ENCODE measurements at regions not wholly inside any gene's neighbourhood (a gene's known extent, or its start where the extent isn't known, plus 50 kb on each side); places are given as distances from the start of the nearest gene placed in this dataset.
"Not testable (repeated sequence)": the region's sequence is repeated elsewhere in the genome, so short reads cannot be mapped to it uniquely, and the experiment has no call there.

GRCh38 chr5:118435131-118435530 is 553.2 kb downstream of the DTWD2 start:
- no peak for DNase-seq (ENCODE audit: low read depth in 6 of 9, low spot score in 9 of 9)
- Histone ChIP-seq H3K4me1 (ENCODE audit: control insufficient read depth in 2 of 2, insufficient read depth in 2 of 2, low read length in 2 of 2) (no peaks in the 10 kb centered on the region), H3K4me3 (ENCODE audit: low read length in 2 of 2) (no peak overlapping the region), H3K36me3 (ENCODE audit: control insufficient read depth in 2 of 2, insufficient read depth in 2 of 2, low read length in 1 of 2) (no peaks in the 10 kb centered on the region), H3K27ac (ENCODE audit: low read depth in 1 of 2, low read length in 1 of 2) (no peak overlapping the region), H3K9me3 (ENCODE audit: control insufficient read depth in 2 of 2, insufficient read depth in 1 of 2, low read length in 1 of 2) (no peaks in the 10 kb centered on the region), H3K27me3 (ENCODE audit: control insufficient read depth in 2 of 2, insufficient read depth in 1 of 2, low read length in 1 of 2) (no peaks in the 10 kb centered on the region)
- 78% methylated on average over 4 of the region's 4 CpGs for WGBS

- WGBS, result 85% methylated on average over 2 of the region's 2 CpGs
- Histone ChIP-seq H3K4me1 (ENCODE audit: control insufficient read depth in 2 of 2, insufficient read depth in 2 of 2, low read length in 2 of 2) (no peaks in the 10 kb centered on the region), H3K27me3 (ENCODE audit: control insufficient read depth in 2 of 2, insufficient read depth in 1 of 2, low read length in 1 of 2) (no peaks in the 10 kb centered on the region), H3K4me3 (ENCODE audit: low read length in 2 of 2) (no peak overlapping the region), H3K36me3 (ENCODE audit: control insufficient read depth in 2 of 2, insufficient read depth in 2 of 2, low read length in 1 of 2) (no peaks in the 10 kb centered on the region), H3K27ac (ENCODE audit: low read depth in 1 of 2, low read length in 1 of 2) (no peak overlapping the region), H3K9me3 (ENCODE audit: control insufficient read depth in 2 of 2, insufficient read depth in 1 of 2, low read length in 1 of 2) (no peaks in the 10 kb centered on the region)
- no peak for DNase-seq (ENCODE audit: low read depth in 6 of 9, low spot score in 9 of 9)
Observed at GRCh38 chr5:118434522-118434921, 553.8 kb downstream of the DTWD2 start.

GRCh38 chr5:118430076-118430475 is 558.3 kb downstream of the DTWD2 start:
- DNase-seq (ENCODE audit: low read depth in 6 of 9, low spot score in 9 of 9), result no peak
- Histone ChIP-seq H3K36me3 (ENCODE audit: control insufficient read depth in 2 of 2, insufficient read depth in 2 of 2, low read length in 1 of 2) (no peaks in the 10 kb centered on the region), H3K9me3 (ENCODE audit: control insufficient read depth in 2 of 2, insufficient read depth in 1 of 2, low read length in 1 of 2) (no peaks in the 10 kb centered on the region), H3K27ac (ENCODE audit: low read depth in 1 of 2, low read length in 1 of 2) (no peak overlapping the region), H3K4me1 (ENCODE audit: control insufficient read depth in 2 of 2, insufficient read depth in 2 of 2, low read length in 2 of 2) (no peaks in the 10 kb centered on the region), H3K4me3 (ENCODE audit: low read length in 2 of 2) (no peak overlapping the region), H3K27me3 (ENCODE audit: control insufficient read depth in 2 of 2, insufficient read depth in 1 of 2, low read length in 1 of 2) (no peaks in the 10 kb centered on the region)
- 95% methylated on average over 2 of the region's 2 CpGs for WGBS

GRCh38 chr5:118407958-118408357 is 580.4 kb downstream of the DTWD2 start:
- no peak overlapping the region for H3K4me3 ChIP-seq (ENCODE audit: low read length in 2 of 2)
- no peak for DNase-seq (ENCODE audit: low read depth in 6 of 9, low spot score in 9 of 9)

GRCh38 chr5:118405650-118406061 is 582.7 kb downstream of the DTWD2 start:
- H3K4me3 ChIP-seq (ENCODE audit: low read length in 2 of 2), result no peak overlapping the region
- no peak overlapping the region for H3K27ac ChIP-seq (ENCODE audit: low read depth in 1 of 2, low read length in 1 of 2)
- peaks cover 0 to 13% of the 10 kb centered on the region in 2 donors for H3K9me3 ChIP-seq (ENCODE audit: control insufficient read depth in 2 of 2, insufficient read depth in 1 of 2, low read length in 1 of 2)
- WGBS, result 88% methylated on average over 5 of the region's 5 CpGs
- no peaks in the 10 kb centered on the region for H3K27me3 ChIP-seq (ENCODE audit: control insufficient read depth in 2 of 2, insufficient read depth in 1 of 2, low read length in 1 of 2)
- no peaks in the 10 kb centered on the region for H3K36me3 ChIP-seq (ENCODE audit: control insufficient read depth in 2 of 2, insufficient read depth in 2 of 2, low read length in 1 of 2)
- DNase-seq (ENCODE audit: low read depth in 6 of 9, low spot score in 9 of 9), result no peak
- H3K4me1 ChIP-seq (ENCODE audit: control insufficient read depth in 2 of 2, insufficient read depth in 2 of 2, low read length in 2 of 2), result no peaks in the 10 kb centered on the region

More at GRCh38 chr5:118407958-118408357, 580.4 kb downstream of the DTWD2 start:
- H3K9me3 ChIP-seq (ENCODE audit: control insufficient read depth in 2 of 2, insufficient read depth in 1 of 2, low read length in 1 of 2), result peaks cover 0 to 13% of the 10 kb centered on the region in 2 donors
- no peaks in the 10 kb centered on the region for H3K36me3 ChIP-seq (ENCODE audit: control insufficient read depth in 2 of 2, insufficient read depth in 2 of 2, low read length in 1 of 2)
- no peaks in the 10 kb centered on the region for H3K4me1 ChIP-seq (ENCODE audit: control insufficient read depth in 2 of 2, insufficient read depth in 2 of 2, low read length in 2 of 2)
- H3K27me3 ChIP-seq (ENCODE audit: control insufficient read depth in 2 of 2, insufficient read depth in 1 of 2, low read length in 1 of 2), result no peaks in the 10 kb centered on the region
- no peak overlapping the region for H3K27ac ChIP-seq (ENCODE audit: low read depth in 1 of 2, low read length in 1 of 2)

GRCh38 chr5:118397236-118397635 is 591.1 kb downstream of the DTWD2 start:
- DNase-seq (ENCODE audit: low read depth in 6 of 9, low spot score in 9 of 9), result no peak
- WGBS, result 82% methylated on average over 4 of the region's 4 CpGs
- H3K27ac ChIP-seq (ENCODE audit: low read depth in 1 of 2, low read length in 1 of 2), result no peak overlapping the region
- H3K4me1 ChIP-seq (ENCODE audit: control insufficient read depth in 2 of 2, insufficient read depth in 2 of 2, low read length in 2 of 2), result no peaks in the 10 kb centered on the region
- H3K4me3 ChIP-seq (ENCODE audit: low read length in 2 of 2), result no peak overlapping the region
- H3K27me3 ChIP-seq (ENCODE audit: control insufficient read depth in 2 of 2, insufficient read depth in 1 of 2, low read length in 1 of 2), result no peaks in the 10 kb centered on the region
- H3K36me3 ChIP-seq (ENCODE audit: control insufficient read depth in 2 of 2, insufficient read depth in 2 of 2, low read length in 1 of 2), result no peaks in the 10 kb centered on the region
- no peaks in the 10 kb centered on the region for H3K9me3 ChIP-seq (ENCODE audit: control insufficient read depth in 2 of 2, insufficient read depth in 1 of 2, low read length in 1 of 2)

GRCh38 chr5:118392491-118392890 is 595.9 kb downstream of the DTWD2 start:
- Histone ChIP-seq H3K36me3 (ENCODE audit: control insufficient read depth in 2 of 2, insufficient read depth in 2 of 2, low read length in 1 of 2) (no peaks in the 10 kb centered on the region), H3K27ac (ENCODE audit: low read depth in 1 of 2, low read length in 1 of 2) (no peak overlapping the region), H3K27me3 (ENCODE audit: control insufficient read depth in 2 of 2, insufficient read depth in 1 of 2, low read length in 1 of 2) (no peaks in the 10 kb centered on the region), H3K4me3 (ENCODE audit: low read length in 2 of 2) (no peak overlapping the region), H3K9me3 (ENCODE audit: control insufficient read depth in 2 of 2, insufficient read depth in 1 of 2, low read length in 1 of 2) (no peaks in the 10 kb centered on the region), H3K4me1 (ENCODE audit: control insufficient read depth in 2 of 2, insufficient read depth in 2 of 2, low read length in 2 of 2) (no peaks in the 10 kb centered on the region)
- no peak for DNase-seq (ENCODE audit: low read depth in 6 of 9, low spot score in 9 of 9)
- 91% methylated on average over 6 of the region's 6 CpGs for WGBS

- H3K27ac ChIP-seq (ENCODE audit: low read depth in 1 of 2, low read length in 1 of 2); H3K27me3 ChIP-seq (ENCODE audit: control insufficient read depth in 2 of 2, insufficient read depth in 1 of 2, low read length in 1 of 2); DNase-seq (ENCODE audit: low read depth in 6 of 9, low spot score in 9 of 9); H3K9me3 ChIP-seq (ENCODE audit: control insufficient read depth in 2 of 2, insufficient read depth in 1 of 2, low read length in 1 of 2); H3K4me3 ChIP-seq (ENCODE audit: low read length in 2 of 2); H3K4me1 ChIP-seq (ENCODE audit: control insufficient read depth in 2 of 2, insufficient read depth in 2 of 2, low read length in 2 of 2); H3K36me3 ChIP-seq (ENCODE audit: control insufficient read depth in 2 of 2, insufficient read depth in 2 of 2, low read length in 1 of 2): not testable (repeated sequence)
- WGBS, result 90% methylated on average over 15 of the region's 15 CpGs
Observed at GRCh38 chr5:118382931-118383330, 605.4 kb downstream of the DTWD2 start.

GRCh38 chr5:118379470-118379869 is 608.9 kb downstream of the DTWD2 start:
- no peaks in the 10 kb centered on the region for H3K4me1 ChIP-seq (ENCODE audit: control insufficient read depth in 2 of 2, insufficient read depth in 2 of 2, low read length in 2 of 2)
- no peak overlapping the region for H3K27ac ChIP-seq (ENCODE audit: low read depth in 1 of 2, low read length in 1 of 2)
- WGBS, result 76% methylated on average over 2 of the region's 2 CpGs
- H3K9me3 ChIP-seq (ENCODE audit: control insufficient read depth in 2 of 2, insufficient read depth in 1 of 2, low read length in 1 of 2), result no peaks in the 10 kb centered on the region
- no peaks in the 10 kb centered on the region for H3K36me3 ChIP-seq (ENCODE audit: control insufficient read depth in 2 of 2, insufficient read depth in 2 of 2, low read length in 1 of 2)
- DNase-seq (ENCODE audit: low read depth in 6 of 9, low spot score in 9 of 9), result no peak
- no peaks in the 10 kb centered on the region for H3K27me3 ChIP-seq (ENCODE audit: control insufficient read depth in 2 of 2, insufficient read depth in 1 of 2, low read length in 1 of 2)
- no peak overlapping the region for H3K4me3 ChIP-seq (ENCODE audit: low read length in 2 of 2)

GRCh38 chr5:118378959-118379358 is 609.4 kb downstream of the DTWD2 start:
- WGBS, result 60% methylated on average over 1 of the region's 1 CpG
- no peaks in the 10 kb centered on the region for H3K9me3 ChIP-seq (ENCODE audit: control insufficient read depth in 2 of 2, insufficient read depth in 1 of 2, low read length in 1 of 2)
- H3K4me1 ChIP-seq (ENCODE audit: control insufficient read depth in 2 of 2, insufficient read depth in 2 of 2, low read length in 2 of 2), result no peaks in the 10 kb centered on the region
- H3K27ac ChIP-seq (ENCODE audit: low read depth in 1 of 2, low read length in 1 of 2), result no peak overlapping the region
- no peaks in the 10 kb centered on the region for H3K36me3 ChIP-seq (ENCODE audit: control insufficient read depth in 2 of 2, insufficient read depth in 2 of 2, low read length in 1 of 2)
- no peaks in the 10 kb centered on the region for H3K27me3 ChIP-seq (ENCODE audit: control insufficient read depth in 2 of 2, insufficient read depth in 1 of 2, low read length in 1 of 2)
- no peak overlapping the region for H3K4me3 ChIP-seq (ENCODE audit: low read length in 2 of 2)
- DNase-seq (ENCODE audit: low read depth in 6 of 9, low spot score in 9 of 9), result no peak

Data from thymus (tissue), 11 donors.